K562 (cell line): ENCODE measurements at regions not wholly inside any gene's neighbourhood (a gene's known extent, or its start where the extent isn't known, plus 50 kb on each side); places are given as distances from the start of the nearest gene placed in this dataset.
A peak's percentile ranks its signal among the peaks of the same experiment; 100 is the strongest.

Experiments
- ATAC-seq: fragments of 200-7000 bp; cut with Tn5 transposase; 3 replicates; pipeline ENCODE4 v1.9.1; 2020; ENCODE audit warnings: moderate library complexity
- BruUV-seq: library from RNA; stranded (reverse); fragments of 400-500 nt; replicated peaks from 2 replicates; lab custom pipeline; 2021; lab: Mats Ljungman, UMichigan
- CTCF ChIA-PET: fragments of 300-600 bp; formaldehyde crosslinking; extraction: SDS; loops from one replicate; lab custom pipeline; 2021; ENCODE audit warnings: low intra/inter-chr PET ratio; lab: Yijun Ruan, JAX
- POLR2A ChIA-PET: fragments of 300-600, 350-650 bp; sonication (Branson Sonifier 250); formaldehyde crosslinking; extraction: SDS; loops from one replicate; lab custom pipeline; 2021; ENCODE audit warnings: antibody characterized with exemption, inconsistent platforms; lab: Yijun Ruan, JAX
- DNase-seq, 4 experiments: peaks; one replicate each; pipeline versions ENCODE4 v3.0.0 to v3.0.0-alpha.2; 2011 to 2018; ENCODE audit warnings: low spot score in 3 of 4, mixed read lengths in 3 of 4; ENCODE audit errors: extremely low read depth in 1 of 4
- FAIRE-seq: peaks from 2 replicates; lab custom pipeline; 2011; peaks lifted over from hg19 to GRCh38; lab: Jason Lieb, UNC
- H2AFZ ChIP-seq: 2 replicates; pipeline ENCODE4 v1.6.0; 2011; ENCODE audit warnings: low read depth, low read length, control low read depth, inconsistent platforms
- H3K27ac ChIP-seq: fragments of 200-600 bp; 3 replicates; pipeline ENCODE4 v1.8.0; 2011; ENCODE audit warnings: low read depth, mild to moderate bottlenecking, control low read depth, inconsistent platforms, low read length, moderate library complexity, mixed read lengths; ENCODE audit errors: extremely low read depth
- H3K27me3 ChIP-seq, 2 experiments: fragments of 300-600 bp in 1 of 2; 2 replicates in 1 of 2; 3 replicates in 1 of 2; pipeline versions ENCODE4 v1.6.0 to v1.8.0; 2011; ENCODE audit warnings: inconsistent platforms in 2 of 2, low read length in 2 of 2, mild to moderate bottlenecking in 1 of 2, mixed read lengths in 1 of 2, moderate library complexity in 1 of 2; ENCODE audit not compliant: control insufficient read depth in 2 of 2, insufficient read depth in 2 of 2
- H3K36me3 ChIP-seq: fragments of 300-600 bp; 3 replicates; pipeline ENCODE4 v1.8.0; 2011; ENCODE audit warnings: mild to moderate bottlenecking, low read length, inconsistent platforms; ENCODE audit not compliant: control insufficient read depth, insufficient read depth
- H3K4me1 ChIP-seq, 2 experiments: fragments of 200-600 bp in 1 of 2; replicated peaks in 1 of 2; 2 replicates in 1 of 2; 3 replicates in 1 of 2; pipeline versions ENCODE4 v1.5.1 to v1.8.0; 2011; ENCODE audit warnings: inconsistent platforms in 2 of 2, low read length in 2 of 2, mild to moderate bottlenecking in 1 of 2, mixed read lengths in 1 of 2, moderate library complexity in 1 of 2; ENCODE audit not compliant: control insufficient read depth in 2 of 2, insufficient read depth in 2 of 2
- H3K4me2 ChIP-seq: 2 replicates; pipeline ENCODE4 v1.6.1; 2011; ENCODE audit warnings: low read length, control low read depth, inconsistent platforms, mixed read lengths; ENCODE audit not compliant: insufficient read depth
- H3K4me3 ChIP-seq: fragments of 200-600 bp; sonication (generic), shearing (Covaris generic); 2 replicates; pipeline ENCODE4 v1.5.1; 2016; ENCODE audit warnings: control low read depth, inconsistent platforms
- H3K79me2 ChIP-seq: fragments of 200-600 bp; 3 replicates; pipeline ENCODE4 v1.8.0; 2011; ENCODE audit warnings: low read length, inconsistent platforms; ENCODE audit not compliant: control insufficient read depth, insufficient read depth
- H3K9ac ChIP-seq, 2 experiments: 2 replicates each; pipeline versions ENCODE4 v1.6.0 to v1.6.1; 2011; ENCODE audit warnings: low read depth in 2 of 2, low read length in 2 of 2, control low read depth in 1 of 2, inconsistent platforms in 1 of 2, mild to moderate bottlenecking in 1 of 2, mixed read lengths in 1 of 2; ENCODE audit not compliant: insufficient read depth in 1 of 2
- H3K9me1 ChIP-seq: one replicate; pipeline ENCODE4 v1.6.0; 2011; ENCODE audit warnings: inconsistent platforms, mild to moderate bottlenecking, low read length, moderate library complexity; ENCODE audit not compliant: control insufficient read depth, insufficient read depth
- H3K9me3 ChIP-seq: replicated peaks from 2 replicates; pipeline ENCODE4 v1.5.1; 2011; ENCODE audit warnings: low read depth, low read length, inconsistent platforms; ENCODE audit not compliant: control insufficient read depth, insufficient read depth
- H4K20me1 ChIP-seq: replicated peaks from 2 replicates; pipeline ENCODE4 v1.6.1; 2011; ENCODE audit warnings: low read length, inconsistent platforms, mixed read lengths; ENCODE audit not compliant: control insufficient read depth, insufficient read depth
- BHLHE40 ChIP-seq: IDR thresholded peaks from 2 replicates; pipeline ENCODE4 v1.6.1; 2011; ENCODE audit warnings: low read length, improper control_type of control experiment
- C11orf30 ChIP-seq: fragments of 450-650 bp; IDR thresholded peaks from 2 replicates; pipeline ENCODE4 v1.6.1; 2016; ENCODE audit warnings: low read depth, mild to moderate bottlenecking
- GTF2E2 ChIP-seq: fragments of 200-800 bp; sonication (Bioruptor generic); IDR thresholded peaks from 2 replicates; pipeline ENCODE4 v1.6.1; 2016; ENCODE audit warnings: missing genetic modification characterization, missing compliant biosample characterization
- HDAC2 ChIP-seq: fragments of 450-650 bp; IDR thresholded peaks from 2 replicates; pipeline ENCODE4 v1.6.1; 2016; ENCODE audit warnings: mild to moderate bottlenecking
- HMG20A ChIP-seq: fragments of 450-650 bp; formaldehyde crosslinking; conservative IDR thresholded peaks from 2 replicates; pipeline ENCODE4 v1.4.0; 2020; ENCODE audit warnings: mild to moderate bottlenecking, mixed read lengths
- MTA1 ChIP-seq: fragments of 450-650 bp; IDR thresholded peaks from 2 replicates; pipeline ENCODE4 v1.6.1; 2017; ENCODE audit warnings: borderline replicate concordance
- MTF1 ChIP-seq: fragments of 250-450 bp; sonication (Bioruptor Pico); IDR thresholded peaks from 2 replicates; pipeline ENCODE4 v1.9.0; 2021; ENCODE audit warnings: moderate library complexity, mild to moderate bottlenecking, inconsistent platforms, borderline replicate concordance
- NCOA4 ChIP-seq: fragments of 450-650 bp; IDR thresholded peaks from 2 replicates; pipeline ENCODE4 v1.6.1; 2018; ENCODE audit warnings: mild to moderate bottlenecking; ENCODE audit not compliant: partially characterized antibody
- NFATC3 ChIP-seq: fragments of 450-650 bp; IDR thresholded peaks from 2 replicates; pipeline ENCODE4 v1.6.1; 2017; ENCODE audit warnings: mild to moderate bottlenecking
- PHTF2 ChIP-seq: fragments of 250-450 bp; sonication (Bioruptor Pico); IDR thresholded peaks from 2 replicates; pipeline ENCODE4 v1.5.0; 2021; ENCODE audit warnings: mild to moderate bottlenecking
- PURB ChIP-seq: sonication (generic); formaldehyde crosslinking; IDR thresholded peaks from 2 replicates; pipeline ENCODE4 v1.9.0; 2021; ENCODE audit warnings: low read depth, mild to moderate bottlenecking, missing genetic modification reagents
- RB1 ChIP-seq: fragments of 450-650 bp; IDR thresholded peaks from 2 replicates; pipeline ENCODE4 v1.6.1; 2017; ENCODE audit warnings: low read depth, mild to moderate bottlenecking
- RBM14 ChIP-seq: fragments of 200-400 bp; formaldehyde crosslinking; IDR thresholded peaks from 2 replicates; pipeline ENCODE4 v1.6.1; 2018; ENCODE audit warnings: low read depth, mild to moderate bottlenecking, low read length, moderate library complexity, borderline replicate concordance; ENCODE audit not compliant: insufficient read depth
- RNF2 ChIP-seq: sonication (generic); IDR thresholded peaks from 2 replicates; pipeline ENCODE4 v1.6.1; 2016
- SIN3A ChIP-seq, 2 experiments: fragments of 150-350 bp in 1 of 2; IDR thresholded peaks; 2 replicates each; pipeline ENCODE4 v1.6.1; 2011 to 2016; ENCODE audit warnings: borderline replicate concordance in 2 of 2, low read depth in 2 of 2, low read length in 2 of 2, mild to moderate bottlenecking in 2 of 2, moderate library complexity in 2 of 2; ENCODE audit not compliant: control insufficient read depth in 1 of 2
- STAT6 ChIP-seq: sonication (generic); formaldehyde crosslinking; IDR thresholded peaks from 2 replicates; pipeline ENCODE4 v1.8.1; 2023; ENCODE audit warnings: mild to moderate bottlenecking, missing genetic modification reagents
- TCFL5 ChIP-seq: fragments of 250-450 bp; sonication (Bioruptor Pico); conservative IDR thresholded peaks from 2 replicates; pipeline ENCODE4 v1.6.1; 2021; ENCODE audit warnings: mild to moderate bottlenecking, moderate library complexity, matching md5 sums
- U2AF2 ChIP-seq: fragments of 200-400 bp; formaldehyde crosslinking; optimal IDR thresholded peaks from 2 replicates; pipeline ENCODE3; 2017; ENCODE audit warnings: low read depth, mild to moderate bottlenecking, low read length
- ZNF395 ChIP-seq: fragments of 200-800 bp; sonication (Bioruptor generic); IDR thresholded peaks from 2 replicates; pipeline ENCODE4 v1.6.1; 2017; ENCODE audit warnings: missing genetic modification characterization, missing compliant biosample characterization
- ZNF408 ChIP-seq: fragments of 250-450 bp; sonication (Bioruptor Pico); IDR thresholded peaks from 2 replicates; pipeline ENCODE4 v1.4.0; 2020; ENCODE audit warnings: low read depth, mild to moderate bottlenecking, moderate library complexity
- ZNF764 ChIP-seq: fragments of 250-450 bp; sonication (Bioruptor Pico); IDR thresholded peaks from 2 replicates; pipeline ENCODE4 v1.4.0; 2020; ENCODE audit warnings: low read depth, mild to moderate bottlenecking, moderate library complexity
- ZNF778 ChIP-seq: fragments of 450-650 bp; formaldehyde crosslinking; IDR thresholded peaks from 2 replicates; pipeline ENCODE4 v1.4.0; 2020; ENCODE audit warnings: mild to moderate bottlenecking, moderate library complexity
- WGBS: fragments of 100-300 bp; shearing (Covaris generic); methylation state at CpG from one replicate; pipeline ENCODE4 v1.1.6; 2016; ENCODE audit warnings: low coverage, mixed read lengths; ENCODE audit not compliant: insufficient coverage; ENCODE audit errors: missing lambda C conversion rate; 5-methylcytosine and 5-hydroxymethylcytosine counted together
- in situ Hi-C: fragments of 300-500 bp; cut with MboI; formaldehyde crosslinking; loops from 4 replicates; pipeline ENCODE4 v1.15.0; 2018; ENCODE audit warnings: inconsistent platforms, mixed read lengths
- intact Hi-C: fragments of 100-400 bp; cut with micrococcal nuclease; formaldehyde crosslinking; loops from 2 replicates; pipeline ENCODE4 v1.14.2; 2022

- no peak for TF ChIP-seq STAT6
- no peak for TF ChIP-seq RB1
- no peak for TF ChIP-seq NFATC3
- TF ChIP-seq MTA1 = no peak
- TF ChIP-seq MTF1 (CRISPR knock-in tag) = no peak
- TF ChIP-seq ZNF764 (CRISPR knock-in tag) = no peak
- TF ChIP-seq PURB (CRISPR knock-in tag) = no peak
- TF ChIP-seq RBM14 = no peak
- no peak for TF ChIP-seq U2AF2
Measured at GRCh38 chr15:67944010-67944641, 104.3 kb upstream of the RNU6-1 start (continued).

GRCh38 chr15:67945131-67945530, 105.3 kb upstream of the RNU6-1 start:
- FAIRE-seq = no peak
- CTCF ChIA-PET = no interaction called here
- TF ChIP-seq GTF2E2 (tag) (no peak), ZNF408 (CRISPR knock-in tag) (no peak), ZNF778 (CRISPR knock-in tag) (no peak), PHTF2 (CRISPR knock-in tag) (no peak), NCOA4 (no peak), SIN3A (IDR thresholded peaks at IDR 0.05; ENCODE audit: borderline replicate concordance in 2 of 2, control insufficient read depth in 1 of 2, low read depth in 2 of 2, low read length in 2 of 2) (no peak), BHLHE40 (no peak), C11orf30 (no peak), TCFL5 (CRISPR knock-in tag) (no peak), HMG20A (no peak), HDAC2 (no peak), RNF2 (no peak), ZNF395 (CRISPR knock-in tag) (no peak)

More at GRCh38 chr15:67945131-67945530, 105.3 kb upstream of the RNU6-1 start:
- in situ Hi-C loops (no loop called here), intact Hi-C loops (no loop called here)
- H3K9me3 ChIP-seq = no peaks in the 10 kb centered on the region
- H3K4me1 ChIP-seq = peaks cover 12% of the 10 kb centered on the region in 2 experiments; a peak in 4 of 5 replicates
- H3K4me2 ChIP-seq = no peak overlapping the region
- BruUV-seq = no TSS peak
- H3K27me3 ChIP-seq = no peaks in the 10 kb centered on the region; a peak in 1 of 5 replicates
- H3K4me3 ChIP-seq = no peak overlapping the region
- peak overlapping the region; percentile 90; the same call in 1 of the 2 replicates for H2AFZ ChIP-seq
- no peaks in the 10 kb centered on the region for H3K79me2 ChIP-seq
- POLR2A ChIA-PET = no interaction called here
- H3K27ac ChIP-seq = no peak overlapping the region
- no peaks in the 10 kb centered on the region for H3K36me3 ChIP-seq
- WGBS = 38% methylated on average over 2 of the region's 2 CpGs
- no peak overlapping the region for H3K9ac ChIP-seq
- no peaks in the 10 kb centered on the region for H4K20me1 ChIP-seq
- ATAC-seq (no peak), DNase-seq (peak in 1 of 4 experiments; percentile 2)
- H3K9me1 ChIP-seq = no peaks in the 10 kb centered on the region
